ENCODE measurements at regions not wholly inside any gene's neighbourhood (a gene's known extent, or its start where the extent isn't known, plus 50 kb on each side); places are given as distances from the start of the nearest gene placed in this dataset.
"Not testable (repeated sequence)": the region's sequence is repeated elsewhere in the genome, so short reads cannot be mapped to it uniquely, and the experiment has no call there.

GRCh38 chr1:219058891-219059820 is 114.5 kb upstream of the LYPLAL1 start:
- DNase-seq (ENCODE audit: low read depth), result no peak

- no peak for DNase-seq (ENCODE audit: low read depth)
These were observed 112.9 kb upstream of the LYPLAL1 start for GRCh38 chr1:219060798-219061197.

- no peak for DNase-seq (ENCODE audit: low read depth)
These were observed 111.5 kb upstream of the LYPLAL1 start for GRCh38 chr1:219062161-219062560.

- no peak for DNase-seq (ENCODE audit: low read depth)
These were observed 107.6 kb upstream of the LYPLAL1 start for GRCh38 chr1:219066098-219066497.

- DNase-seq (ENCODE audit: low read depth), result no peak
These were observed 106.9 kb upstream of the LYPLAL1 start for GRCh38 chr1:219066631-219067349.

- DNase-seq (ENCODE audit: low read depth), result no peak
These were observed 106.3 kb upstream of the LYPLAL1 start for GRCh38 chr1:219067350-219067712.

GRCh38 chr1:219070395-219070794 is 103.3 kb upstream of the LYPLAL1 start:
- DNase-seq (ENCODE audit: low read depth), result not testable (repeated sequence)

GRCh38 chr1:219071209-219071608 is 102.5 kb upstream of the LYPLAL1 start:
- DNase-seq (ENCODE audit: low read depth), result no peak

GRCh38 chr1:219072329-219072728 is 101.3 kb upstream of the LYPLAL1 start:
- no peak for DNase-seq (ENCODE audit: low read depth)

- no peak for DNase-seq (ENCODE audit: low read depth)
These were observed 99.5 kb upstream of the LYPLAL1 start for GRCh38 chr1:219074084-219074728.

- no peak for DNase-seq (ENCODE audit: low read depth)
These were observed 98.4 kb upstream of the LYPLAL1 start for GRCh38 chr1:219075121-219075879.

GRCh38 chr1:219076326-219076937 is 97.2 kb upstream of the LYPLAL1 start:
- DNase-seq (ENCODE audit: low read depth), result no peak

GRCh38 chr1:219077767-219078166 is 95.9 kb upstream of the LYPLAL1 start:
- not testable (repeated sequence) for DNase-seq (ENCODE audit: low read depth)

- DNase-seq (ENCODE audit: low read depth), result no peak
These were observed 91.4 kb upstream of the LYPLAL1 start for GRCh38 chr1:219081943-219082925.

GRCh38 chr1:219083631-219084030 is 90.0 kb upstream of the LYPLAL1 start:
- DNase-seq (ENCODE audit: low read depth), result no peak

- no peak for DNase-seq (ENCODE audit: low read depth)
These were observed 88.6 kb upstream of the LYPLAL1 start for GRCh38 chr1:219085082-219085481.

- DNase-seq (ENCODE audit: low read depth), result no peak
These were observed 87.7 kb upstream of the LYPLAL1 start for GRCh38 chr1:219085988-219086387.

GRCh38 chr1:219086956-219087469 is 86.7 kb upstream of the LYPLAL1 start:
- no peak for DNase-seq (ENCODE audit: low read depth)

GRCh38 chr1:219088778-219089557 is 84.7 kb upstream of the LYPLAL1 start:
- DNase-seq (ENCODE audit: low read depth), result no peak
